HEK293 (cell line): ENCODE measurements at regions not wholly inside any gene's neighbourhood (a gene's known extent, or its start where the extent isn't known, plus 50 kb on each side); places are given as distances from the start of the nearest gene placed in this dataset.

Experiments
- CTCF ChIA-PET: fragments of 350-600 bp; formaldehyde crosslinking; extraction: SDS; loops from one replicate; lab custom pipeline; 2021; ENCODE audit warnings: antibody characterized with exemption; lab: Yijun Ruan, JAX
- POLR2A ChIA-PET: fragments of 300-600 bp; formaldehyde crosslinking; extraction: SDS; loops from one replicate; lab custom pipeline; 2020; ENCODE audit warnings: antibody characterized with exemption, inconsistent platforms; lab: Yijun Ruan, JAX
- H3K27ac ChIP-seq: fragments of 200-500 bp; sonication (Bioruptor generic); 2 replicates; pipeline ENCODE4 v1.5.1; 2014; ENCODE audit warnings: low read depth, low read length, control low read depth, inconsistent platforms; ENCODE audit errors: extremely low read depth
- H3K36me3 ChIP-seq, 2 experiments: fragments of 200-500 bp in 1 of 2; sonication (Bioruptor generic) in 1 of 2; 1 replicate in 1 of 2; 2 replicates in 1 of 2; pipeline ENCODE4 v1.5.1; 2014 to 2017; ENCODE audit warnings: inconsistent platforms in 2 of 2, low read length in 2 of 2; ENCODE audit not compliant: control insufficient read depth in 2 of 2, insufficient read depth in 1 of 2
- H3K4me1 ChIP-seq: fragments of 200-500 bp; sonication (Bioruptor generic); 2 replicates; pipeline ENCODE4 v1.5.1; 2014; ENCODE audit warnings: mild to moderate bottlenecking, low read length, inconsistent platforms; ENCODE audit not compliant: control insufficient read depth, insufficient read depth
- H3K4me3 ChIP-seq: 2 replicates; pipeline ENCODE4 v1.5.1; 2011; ENCODE audit warnings: low read depth, mild to moderate bottlenecking, control low read depth, low read length, moderate library complexity
- H3K9me3 ChIP-seq: fragments of 200-500 bp; sonication (Bioruptor generic); 2 replicates; pipeline ENCODE4 v1.5.1; 2014; ENCODE audit warnings: low read depth, low read length, inconsistent platforms; ENCODE audit not compliant: control insufficient read depth, insufficient read depth
- GLIS1 ChIP-seq: fragments of 450-650 bp; formaldehyde crosslinking; IDR thresholded peaks from 2 replicates; pipeline ENCODE4 v1.5.1; 2016; ENCODE audit warnings: missing biosample characterization, missing genetic modification characterization
- HOXA7 ChIP-seq: sonication (generic); formaldehyde crosslinking; IDR thresholded peaks from 2 replicates; pipeline ENCODE4 v1.8.1; 2022; ENCODE audit warnings: missing genetic modification reagents, borderline replicate concordance
- KLF8 ChIP-seq: fragments of 450-650 bp; formaldehyde crosslinking; IDR thresholded peaks from 2 replicates; pipeline ENCODE4 v1.5.1; 2016; ENCODE audit warnings: missing biosample characterization, missing genetic modification characterization
- TCF7L2 ChIP-seq: IDR thresholded peaks from 2 replicates; pipeline ENCODE4 v1.6.1; 2011; ENCODE audit warnings: low read depth, mild to moderate bottlenecking, inconsistent platforms, low read length, moderate library complexity, borderline replicate concordance
- ZNF169 ChIP-seq: fragments of 450-650 bp; formaldehyde crosslinking; IDR thresholded peaks from 2 replicates; pipeline ENCODE4 v1.5.1; 2016; ENCODE audit warnings: missing biosample characterization, missing genetic modification characterization
- ZNF211 ChIP-seq: fragments of 450-650 bp; formaldehyde crosslinking; IDR thresholded peaks from 2 replicates; pipeline ENCODE4 v1.5.1; 2016; ENCODE audit warnings: low read depth, missing biosample characterization, missing genetic modification characterization
- ZNF292 ChIP-seq: fragments of 450-650 bp; formaldehyde crosslinking; IDR thresholded peaks from 2 replicates; pipeline ENCODE4 v1.5.1; 2016; ENCODE audit warnings: low read depth, missing biosample characterization, missing genetic modification characterization, borderline replicate concordance
- ZNF302 ChIP-seq: fragments of 450-650 bp; formaldehyde crosslinking; IDR thresholded peaks from 2 replicates; pipeline ENCODE4 v1.5.1; 2016; ENCODE audit warnings: missing biosample characterization, missing genetic modification characterization, low read depth
- ZNF335 ChIP-seq: fragments of 450-650 bp; formaldehyde crosslinking; conservative IDR thresholded peaks from 2 replicates; pipeline ENCODE4 v1.5.1; 2016; ENCODE audit warnings: missing biosample characterization, missing genetic modification characterization
- ZNF354C ChIP-seq: fragments of 450-650 bp; formaldehyde crosslinking; IDR thresholded peaks from 2 replicates; pipeline ENCODE4 v1.5.1; 2016; ENCODE audit warnings: missing biosample characterization, missing genetic modification characterization, low read depth, borderline replicate concordance
- ZNF518A ChIP-seq: fragments of 450-650 bp; formaldehyde crosslinking; conservative IDR thresholded peaks from 2 replicates; pipeline ENCODE4 v1.5.1; 2016; ENCODE audit warnings: low read depth, missing biosample characterization, missing genetic modification characterization
- ZNF530 ChIP-seq: fragments of 450-650 bp; formaldehyde crosslinking; IDR thresholded peaks from 2 replicates; pipeline ENCODE4 v1.5.1; 2016; ENCODE audit warnings: low read depth, missing biosample characterization, missing genetic modification characterization
- ZNF555 ChIP-seq: fragments of 450-650 bp; formaldehyde crosslinking; conservative IDR thresholded peaks from 2 replicates; pipeline ENCODE4 v1.5.1; 2017; ENCODE audit warnings: missing biosample characterization, mild to moderate bottlenecking, missing genetic modification characterization, inconsistent platforms
- ZNF623 ChIP-seq: fragments of 450-650 bp; formaldehyde crosslinking; IDR thresholded peaks from 2 replicates; pipeline ENCODE4 v1.5.1; 2016; ENCODE audit warnings: missing biosample characterization, missing genetic modification characterization
- ZNF639 ChIP-seq: fragments of 450-650 bp; formaldehyde crosslinking; IDR thresholded peaks from 2 replicates; pipeline ENCODE4 v1.5.1; 2016; ENCODE audit warnings: missing biosample characterization, missing genetic modification characterization
- ZNF660 ChIP-seq: fragments of 450-650 bp; IDR thresholded peaks from 2 replicates; pipeline ENCODE4 v1.5.1; 2018; ENCODE audit warnings: missing biosample characterization, mild to moderate bottlenecking, missing genetic modification characterization
- ZNF830 ChIP-seq: fragments of 450-650 bp; IDR thresholded peaks from 2 replicates; pipeline ENCODE4 v1.5.0; 2018; ENCODE audit warnings: missing biosample characterization, missing genetic modification characterization, low read depth, mild to moderate bottlenecking, moderate library complexity
- TF ChIP-seq, protein P1 (sequence below): fragments of 450-650 bp; formaldehyde crosslinking; IDR thresholded peaks from 2 replicates; pipeline ENCODE4 v1.5.1; 2016; ENCODE audit warnings: missing biosample characterization, missing genetic modification characterization

GRCh38 chr5:73254642-73255041 is 81.6 kb downstream of the TMEM174 start (continued):
- no peak for TF ChIP-seq ZNF518A

GRCh38 chr5:73253047-73253660 is 80.2 kb downstream of the TMEM174 start:
- ChIA-PET CTCF (interaction anchor here (0.9 to 1.7 kb wide), 3 partner anchors 37 to 201 kb away, joined by 3 to 6 read pairs (median 3); no protein-coding TSS in a partner anchor), POLR2A (no interaction called here)
- Histone ChIP-seq H3K36me3 (no peaks in the 10 kb centered on the region), H3K4me3 (no peak overlapping the region), H3K27ac (no peak overlapping the region), H3K4me1 (no peaks in the 10 kb centered on the region), H3K9me3 (no peaks in the 10 kb centered on the region)
- TF ChIP-seq ZNF830 (tag by site-specific recombination) (no peak), ZNF335 (no peak), ZNF354C (no peak), ZNF623 (tag by site-specific recombination) (no peak)

GRCh38 chr5:73250645-73251044 is 77.7 kb downstream of the TMEM174 start:
- POLR2A ChIA-PET, result no interaction called here

GRCh38 chr5:73242735-73243134 is 69.7 kb downstream of the TMEM174 start:
- Histone ChIP-seq H3K9me3 (no peaks in the 10 kb centered on the region), H3K36me3 (no peaks in the 10 kb centered on the region), H3K4me3 (no peak overlapping the region), H3K27ac (no peak overlapping the region), H3K4me1 (no peaks in the 10 kb centered on the region)
- TF ChIP-seq ZNF660 (tag by site-specific recombination), result no peak
- TF ChIP-seq TCF7L2, result no peak
- TF ChIP-seq KLF8 (tag by site-specific recombination), result no peak
- TF ChIP-seq HOXA7 (CRISPR knock-in tag), result no peak
- no peak for TF ChIP-seq ZNF530 (tag by site-specific recombination)
- TF ChIP-seq, protein P1, sequence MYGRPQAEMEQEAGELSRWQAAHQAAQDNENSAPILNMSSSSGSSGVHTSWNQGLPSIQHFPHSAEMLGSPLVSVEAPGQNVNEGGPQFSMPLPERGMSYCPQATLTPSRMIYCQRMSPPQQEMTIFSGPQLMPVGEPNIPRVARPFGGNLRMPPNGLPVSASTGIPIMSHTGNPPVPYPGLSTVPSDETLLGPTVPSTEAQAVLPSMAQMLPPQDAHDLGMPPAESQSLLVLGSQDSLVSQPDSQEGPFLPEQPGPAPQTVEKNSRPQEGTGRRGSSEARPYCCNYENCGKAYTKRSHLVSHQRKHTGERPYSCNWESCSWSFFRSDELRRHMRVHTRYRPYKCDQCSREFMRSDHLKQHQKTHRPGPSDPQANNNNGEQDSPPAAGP (tag by site-specific recombination), result no peak
- no peak for TF ChIP-seq ZNF555 (tag by site-specific recombination)
- no peak for TF ChIP-seq ZNF302 (tag by site-specific recombination)
- ChIA-PET POLR2A (interaction anchor here (1.2 kb wide), 1 partner anchor 10 kb away, joined by 3 read pairs; no protein-coding TSS in a partner anchor), CTCF (interaction anchor here (0.6 to 0.7 kb wide), 3 partner anchors 8 to 286 kb away, joined by 3 to 7 read pairs (median 3); no protein-coding TSS in a partner anchor)

More at GRCh38 chr5:73250645-73251044, 77.7 kb downstream of the TMEM174 start:
- H3K36me3 ChIP-seq, result no peaks in the 10 kb centered on the region
- H3K9me3 ChIP-seq, result no peaks in the 10 kb centered on the region
- H3K4me1 ChIP-seq, result no peaks in the 10 kb centered on the region
- no peak overlapping the region for H3K27ac ChIP-seq
- CTCF ChIA-PET, result interaction anchor here (0.6 kb wide), 1 partner anchor 8 kb away, joined by 7 read pairs; no protein-coding TSS in a partner anchor
- H3K4me3 ChIP-seq, result no peak overlapping the region
- TF ChIP-seq ZNF639 (tag by site-specific recombination) (no peak), ZNF292 (tag by site-specific recombination) (no peak), ZNF211 (tag by site-specific recombination) (no peak), GLIS1 (no peak), ZNF169 (tag by site-specific recombination) (no peak)
